Fibroblast of skin of left quadriceps (primary cell): ENCODE measurements at regions not wholly inside any gene's neighbourhood (a gene's known extent, or its start where the extent isn't known, plus 50 kb on each side); places are given as distances from the start of the nearest gene placed in this dataset.
A peak's percentile ranks its signal among the peaks of the same experiment; 100 is the strongest.
"Not testable (repeated sequence)": the region's sequence is repeated elsewhere in the genome, so short reads cannot be mapped to it uniquely, and the experiment has no call there.

Source experiments
- DNase-seq, 2 experiments: peaks; one replicate each; pipeline ENCODE4 v3.0.0-alpha.2; 2013; ENCODE audit warnings: low read depth in 2 of 2

- DNase-seq: no peak
Observed at GRCh38 chr6:21846541-21847451, 253.2 kb downstream of the SOX4 start.

- DNase-seq: no peak
Observed at GRCh38 chr6:21847711-21848480, 254.3 kb downstream of the SOX4 start.

GRCh38 chr6:21850691-21851090, 257.1 kb downstream of the SOX4 start:
- no peak for DNase-seq

GRCh38 chr6:21855811-21856455, 262.4 kb downstream of the SOX4 start:
- DNase-seq: no peak

GRCh38 chr6:21856456-21856825, 262.9 kb downstream of the SOX4 start:
- peak; percentile 73 to 76 for DNase-seq

- no peak for DNase-seq
Observed at GRCh38 chr6:21856844-21857243, 263.3 kb downstream of the SOX4 start.

- DNase-seq: no peak
Observed at GRCh38 chr6:21858076-21858475, 264.5 kb downstream of the SOX4 start.

GRCh38 chr6:21859193-21859735, 265.7 kb downstream of the SOX4 start:
- DNase-seq: no peak

GRCh38 chr6:21861942-21862341, 268.4 kb downstream of the SOX4 start:
- DNase-seq: no peak

GRCh38 chr6:21864206-21864605, 270.7 kb downstream of the SOX4 start:
- DNase-seq: no peak

- DNase-seq: no peak
Observed at GRCh38 chr6:21868226-21868625, 274.7 kb downstream of the SOX4 start.

- DNase-seq: no peak
Observed at GRCh38 chr6:21869085-21869771, 275.7 kb downstream of the SOX4 start.

GRCh38 chr6:21870076-21870730, 276.7 kb downstream of the SOX4 start:
- no peak for DNase-seq

- DNase-seq: no peak
Observed at GRCh38 chr6:21871831-21872230, 278.3 kb downstream of the SOX4 start.

- DNase-seq: no peak
Observed at GRCh38 chr6:21872749-21873148, 279.2 kb downstream of the SOX4 start.

GRCh38 chr6:21873562-21873961, 280.0 kb downstream of the SOX4 start:
- DNase-seq: peak; percentile 89

- no peak for DNase-seq
Observed at GRCh38 chr6:21874372-21874771, 280.8 kb downstream of the SOX4 start.

- not testable (repeated sequence) for DNase-seq
Observed at GRCh38 chr6:21877037-21877436, 283.5 kb downstream of the SOX4 start.

- DNase-seq: not testable (repeated sequence)
Observed at GRCh38 chr6:21880249-21880648, 286.7 kb downstream of the SOX4 start.

- DNase-seq: no peak
Observed at GRCh38 chr6:21881969-21882465, 288.5 kb downstream of the SOX4 start.
